ENCODE measurements at regions not wholly inside any gene's neighbourhood (a gene's known extent, or its start where the extent isn't known, plus 50 kb on each side); places are given as distances from the start of the nearest gene placed in this dataset.

- FAIRE-seq (no peak), DNase-seq (ENCODE audit: low spot score) (no peak), ATAC-seq (no peak)
- no peaks in the 10 kb centered on the region for H3K9me3 ChIP-seq (ENCODE audit: low read length)
- in situ Hi-C loops (cut with HindIII; ENCODE audit: extremely low pct_ligation_motif_present, low pct_unique_long_range_greater_than_20kb) (no loop called here), intact Hi-C loops (cut with micrococcal nuclease; ENCODE audit: unreplicated experiment) (no loop called here)
- H3K27ac ChIP-seq (ENCODE audit: extremely low read length, insufficient read depth, low read length) = no peak overlapping the region
- no peak for TF ChIP-seq YEATS4 (CRISPR knock-in tag; IDR thresholded peaks at IDR 0.05; ENCODE audit: borderline replicate concordance)
- TF ChIP-seq ATF7 (IDR thresholded peaks at IDR 0.05) = peak; percentile 43
- no peak for TF ChIP-seq ATF7 (CRISPR knock-in tag; IDR thresholded peaks at IDR 0.05)
- no peaks in the 10 kb centered on the region for H3K36me3 ChIP-seq (replicated peaks in 1 of 2; ENCODE audit: control insufficient read depth in 1 of 2, insufficient read depth in 2 of 2, low read length in 2 of 2)
- H3K4me2 ChIP-seq (ENCODE audit: low read depth, low read length) = no peak overlapping the region
- no TSS peak for BruUV-seq (replicated peaks)
- H3K4me3 ChIP-seq (replicated peaks in 1 of 3; ENCODE audit: insufficient read depth in 1 of 3, low read depth in 2 of 3, low read length in 3 of 3) = no peak overlapping the region
- no peak overlapping the region for H3K9ac ChIP-seq (ENCODE audit: insufficient read depth, low read depth, low read length)
- no peak overlapping the region for H2AFZ ChIP-seq (ENCODE audit: low read length)
- ChIA-PET CTCF (ENCODE audit: low intra/inter-chr PET ratio, low total read pairs) (no interaction called here), POLR2A (no interaction called here)
- no peaks in the 10 kb centered on the region for H3K79me2 ChIP-seq (ENCODE audit: insufficient read depth, low read length)
- no peaks in the 10 kb centered on the region for H4K20me1 ChIP-seq (ENCODE audit: insufficient read depth, low read length)
- no peaks in the 10 kb centered on the region; a peak in 1 of 5 replicates for H3K27me3 ChIP-seq (ENCODE audit: control insufficient read depth in 1 of 2, insufficient read depth in 2 of 2, low read length in 2 of 2)
- peaks cover 41% of the 10 kb centered on the region for H3K4me1 ChIP-seq (ENCODE audit: insufficient read depth, low read length)
Measured at GRCh38 chr6:40915165-40915564, 123.9 kb downstream of the UNC5CL start.

- no peaks in the 10 kb centered on the region for H4K20me1 ChIP-seq (ENCODE audit: insufficient read depth, low read length)
- 12% methylated on average over 5 of the region's 6 CpGs for WGBS (ENCODE audit: low lambda C conversion rate)
- intact Hi-C loops (cut with micrococcal nuclease; ENCODE audit: unreplicated experiment) = no loop called here
- H3K27me3 ChIP-seq (ENCODE audit: control insufficient read depth in 1 of 2, insufficient read depth in 2 of 2, low read length in 2 of 2) = no peaks in the 10 kb centered on the region; a peak in 1 of 5 replicates
- BruUV-seq (replicated peaks) = no TSS peak
- POLR2A ChIA-PET = no interaction called here
- CTCF ChIA-PET (ENCODE audit: low intra/inter-chr PET ratio, low total read pairs) = interaction anchor here (2.5 kb wide), 1 partner anchor 20 kb away, joined by 20 read pairs; no protein-coding TSS in a partner anchor
- H3K4me2 ChIP-seq (ENCODE audit: low read depth, low read length) = peak overlapping the region; percentile 30; the same call in 1 of the 2 replicates
- H2AFZ ChIP-seq (ENCODE audit: low read length) = no peak overlapping the region
- FAIRE-seq = peak; percentile 60
- H3K79me2 ChIP-seq (ENCODE audit: insufficient read depth, low read length) = no peaks in the 10 kb centered on the region
- no peak overlapping the region for H3K27ac ChIP-seq (ENCODE audit: extremely low read length, insufficient read depth, low read length)
- DNase-seq (ENCODE audit: low spot score) = peak; percentile 60
- H3K4me3 ChIP-seq (replicated peaks in 1 of 3; ENCODE audit: insufficient read depth in 1 of 3, low read depth in 2 of 3, low read length in 3 of 3) = no peak overlapping the region
- ATAC-seq = peak; percentile 78
- no peaks in the 10 kb centered on the region for H3K9me3 ChIP-seq (ENCODE audit: low read length)
- no peak overlapping the region for H3K9ac ChIP-seq (ENCODE audit: insufficient read depth, low read depth, low read length)
- H3K4me1 ChIP-seq (ENCODE audit: insufficient read depth, low read length) = peaks cover 41% of the 10 kb centered on the region
- in situ Hi-C loops (cut with HindIII; ENCODE audit: extremely low pct_ligation_motif_present, low pct_unique_long_range_greater_than_20kb) = no loop called here
- no peaks in the 10 kb centered on the region for H3K36me3 ChIP-seq (replicated peaks in 1 of 2; ENCODE audit: control insufficient read depth in 1 of 2, insufficient read depth in 2 of 2, low read length in 2 of 2)
- TF ChIP-seq FOXP4 (CRISPR knock-in tag; IDR thresholded peaks at IDR 0.05) (peak; percentile 54), SMAD1 (CRISPR knock-in tag; IDR thresholded peaks at IDR 0.05; ENCODE audit: borderline replicate concordance, low read depth) (no peak), ZFP91 (CRISPR knock-in tag; IDR thresholded peaks at IDR 0.05; ENCODE audit: borderline replicate concordance) (0 out of 2 replicates have a peak, but pooled peaks have one; percentile 22), TOE1 (CRISPR knock-in tag; IDR thresholded peaks at IDR 0.05) (no peak), BCLAF1 (IDR thresholded peaks at IDR 0.05) (no peak), NR2F6 (IDR thresholded peaks at IDR 0.05) (no peak), NR2F6 (CRISPR knock-in tag; IDR thresholded peaks at IDR 0.05) (peak; percentile 37; the same call in 1 of the 2 replicates), JARID2 (CRISPR knock-in tag; IDR thresholded peaks at IDR 0.05; ENCODE audit: insufficient replicate concordance) (no peak), ZNF260 (CRISPR knock-in tag; IDR thresholded peaks at IDR 0.05; ENCODE audit: borderline replicate concordance, low read depth) (no peak), HNF4A (CRISPR knock-in tag; IDR thresholded peaks at IDR 0.05) (peak; percentile 66), HDAC1 (CRISPR knock-in tag; IDR thresholded peaks at IDR 0.05) (0 out of 2 replicates have a peak, but pooled peaks have one; percentile 5)
Measured at GRCh38 chr6:40914005-40914404, 125.0 kb downstream of the UNC5CL start.
